ENCODE measurements at regions not wholly inside any gene's neighbourhood (a gene's known extent, or its start where the extent isn't known, plus 50 kb on each side); places are given as distances from the start of the nearest gene placed in this dataset.
"Not testable (repeated sequence)": the region's sequence is repeated elsewhere in the genome, so short reads cannot be mapped to it uniquely, and the experiment has no call there.

- in situ Hi-C loops (cut with HindIII; ENCODE audit: low sequenced_read_pairs): loop anchor here (5.0 kb wide), 1 partner anchor 44 kb away; no protein-coding TSS in a partner anchor
Observed at GRCh38 chr4:27916452-27917184, 1056.0 kb downstream of the STIM2 start.

- in situ Hi-C loops (cut with HindIII; ENCODE audit: low sequenced_read_pairs): loop anchor here (5.0 kb wide), 1 partner anchor 45 kb away; no protein-coding TSS in a partner anchor
Observed at GRCh38 chr4:27917381-27917780, 1056.7 kb downstream of the STIM2 start.

- in situ Hi-C loops (cut with HindIII; ENCODE audit: low sequenced_read_pairs): no loop called here
Observed at GRCh38 chr4:27921231-27921630, 1060.6 kb downstream of the STIM2 start.

- in situ Hi-C loops (cut with HindIII; ENCODE audit: low sequenced_read_pairs): no loop called here
Observed at GRCh38 chr4:27928761-27929540, 1068.3 kb downstream of the STIM2 start.

- in situ Hi-C loops (cut with HindIII; ENCODE audit: low sequenced_read_pairs): no loop called here
Observed at GRCh38 chr4:27930291-27930690, 1069.7 kb downstream of the STIM2 start.

- in situ Hi-C loops (cut with HindIII; ENCODE audit: low sequenced_read_pairs): no loop called here
Observed at GRCh38 chr4:27930976-27931375, 1070.3 kb downstream of the STIM2 start.

- in situ Hi-C loops (cut with HindIII; ENCODE audit: low sequenced_read_pairs): no loop called here
Observed at GRCh38 chr4:27931584-27931983, 1070.9 kb downstream of the STIM2 start.

- in situ Hi-C loops (cut with HindIII; ENCODE audit: low sequenced_read_pairs): no loop called here
Observed at GRCh38 chr4:27934871-27935270, 1074.2 kb downstream of the STIM2 start.

GRCh38 chr4:27946799-27947198 lies 1086.2 kb downstream of the STIM2 start:
- in situ Hi-C loops (cut with HindIII; ENCODE audit: low sequenced_read_pairs): no loop called here

GRCh38 chr4:27947302-27947701 lies 1086.7 kb downstream of the STIM2 start:
- in situ Hi-C loops (cut with HindIII; ENCODE audit: low sequenced_read_pairs): no loop called here

GRCh38 chr4:27964095-27964494 lies 1103.5 kb downstream of the STIM2 start:
- in situ Hi-C loops (cut with HindIII; ENCODE audit: low sequenced_read_pairs): no loop called here

- in situ Hi-C loops (cut with HindIII; ENCODE audit: low sequenced_read_pairs): no loop called here
Observed at GRCh38 chr4:27966664-27967063, 1106.0 kb downstream of the STIM2 start.

GRCh38 chr4:27973056-27973455 lies 1112.4 kb downstream of the STIM2 start:
- in situ Hi-C loops (cut with HindIII; ENCODE audit: low sequenced_read_pairs): no loop called here

- in situ Hi-C loops (cut with HindIII; ENCODE audit: low sequenced_read_pairs): no loop called here
Observed at GRCh38 chr4:27973700-27974099, 1113.1 kb downstream of the STIM2 start.

GRCh38 chr4:27974339-27974738 lies 1113.7 kb downstream of the STIM2 start:
- in situ Hi-C loops (cut with HindIII; ENCODE audit: low sequenced_read_pairs): no loop called here

- in situ Hi-C loops (cut with HindIII; ENCODE audit: low sequenced_read_pairs): not testable (repeated sequence)
Observed at GRCh38 chr4:27974881-27975280, 1114.2 kb downstream of the STIM2 start.

- in situ Hi-C loops (cut with HindIII; ENCODE audit: low sequenced_read_pairs): not testable (repeated sequence)
Observed at GRCh38 chr4:27978427-27979109, 1117.9 kb downstream of the STIM2 start.

- in situ Hi-C loops (cut with HindIII; ENCODE audit: low sequenced_read_pairs): no loop called here
Observed at GRCh38 chr4:27985522-27985921, 1124.9 kb downstream of the STIM2 start.

- in situ Hi-C loops (cut with HindIII; ENCODE audit: low sequenced_read_pairs): no loop called here
Observed at GRCh38 chr4:27986476-27986875, 1125.8 kb downstream of the STIM2 start.

GRCh38 chr4:28001698-28002097 lies 1141.1 kb downstream of the STIM2 start:
- in situ Hi-C loops (cut with HindIII; ENCODE audit: low sequenced_read_pairs): no loop called here

GRCh38 chr4:28004520-28004919 lies 1143.9 kb downstream of the STIM2 start:
- in situ Hi-C loops (cut with HindIII; ENCODE audit: low sequenced_read_pairs): no loop called here

- in situ Hi-C loops (cut with HindIII; ENCODE audit: low sequenced_read_pairs): no loop called here
Observed at GRCh38 chr4:28006021-28006420, 1145.4 kb downstream of the STIM2 start.

All from endothelial cell of hepatic sinusoid (primary cell).